ENCODE measurements at regions not wholly inside any gene's neighbourhood (a gene's known extent, or its start where the extent isn't known, plus 50 kb on each side); places are given as distances from the start of the nearest gene placed in this dataset.
A peak's percentile ranks its signal among the peaks of the same experiment; 100 is the strongest.

DNA sequence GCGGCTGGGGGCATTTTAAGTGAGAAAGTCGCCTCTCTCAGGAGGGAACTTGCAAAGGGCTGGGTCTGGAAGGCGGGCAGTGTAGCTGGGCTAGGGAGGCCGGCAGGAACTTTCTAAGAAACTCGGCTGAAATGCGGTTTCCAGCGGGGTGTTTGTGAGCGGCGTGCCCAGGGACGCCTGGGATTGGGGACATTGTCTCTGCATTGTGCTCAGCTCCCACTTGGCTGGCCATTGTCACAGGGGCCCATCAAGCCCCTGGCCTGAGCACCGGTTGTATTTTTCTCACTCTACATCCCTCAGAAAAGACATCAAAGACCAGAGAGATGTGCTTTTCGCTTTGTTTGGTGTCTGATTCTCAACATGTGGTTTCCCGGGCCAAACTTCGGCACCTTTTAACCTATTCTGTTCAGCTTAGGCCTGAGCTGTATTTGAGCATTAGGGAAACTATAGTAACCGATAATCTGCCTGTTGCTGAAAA lies 291.1 kb upstream of the IRX3 start:
- H3K27ac ChIP-seq, result no peak overlapping the region
- TF ChIP-seq CTCF (IDR thresholded peaks at IDR 0.05) (no peak), ZFX (IDR thresholded peaks at IDR 0.05; ENCODE audit: borderline replicate concordance) (no peak)

- peak overlapping the region; percentile 71 for H3K27ac ChIP-seq
- TF ChIP-seq CTCF (IDR thresholded peaks at IDR 0.05) (no peak), ZFX (IDR thresholded peaks at IDR 0.05; ENCODE audit: borderline replicate concordance) (no peak)
Measured at GRCh38 chr16:54576785-54577184, 290.2 kb upstream of the IRX3 start.

DNA sequence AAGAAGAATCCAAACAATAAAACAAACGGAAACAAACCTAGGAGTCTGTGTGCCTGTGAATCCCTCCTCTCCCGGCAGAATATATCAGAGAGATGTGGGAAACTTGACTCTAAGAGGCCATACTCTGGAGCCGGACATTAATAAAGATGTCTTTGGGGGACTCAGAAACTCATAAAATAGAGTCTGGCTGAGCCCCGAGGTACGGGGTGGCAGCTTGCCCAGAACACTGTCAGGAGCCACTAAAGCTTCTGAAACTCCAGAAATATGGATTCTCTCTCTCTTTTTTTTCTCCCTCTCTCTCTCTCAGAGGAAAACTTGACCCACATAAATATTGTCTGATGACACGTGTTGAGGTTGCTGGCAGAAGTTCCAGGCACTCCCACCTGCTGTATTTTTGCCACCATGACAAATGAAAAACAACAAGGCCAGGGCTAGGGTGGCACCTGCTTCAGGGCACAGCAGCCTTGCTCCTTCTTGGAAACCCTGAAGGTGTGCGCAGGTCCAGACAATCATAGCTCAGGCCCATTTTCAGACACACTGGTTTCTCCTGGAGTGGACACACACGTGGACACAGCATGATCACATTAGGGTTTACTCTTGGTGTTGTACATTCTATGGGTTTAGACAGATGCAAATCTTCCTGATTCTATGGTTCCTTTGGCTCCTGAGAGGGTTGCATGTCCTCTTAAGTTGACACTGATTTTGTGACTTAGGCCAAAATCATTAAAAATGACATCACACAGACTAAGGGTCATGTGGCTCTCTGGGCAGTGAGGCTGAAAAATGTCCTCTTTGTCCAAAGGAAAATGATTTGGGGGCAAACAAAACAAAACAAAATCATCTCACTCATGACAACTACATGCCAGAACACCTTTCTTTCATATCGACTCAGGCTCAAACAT lies 282.6 kb upstream of the IRX3 start:
- TF ChIP-seq CTCF (IDR thresholded peaks at IDR 0.05) (no peak), ZFX (IDR thresholded peaks at IDR 0.05; ENCODE audit: borderline replicate concordance) (no peak)
- H3K27ac ChIP-seq, result no peak overlapping the region

DNA sequence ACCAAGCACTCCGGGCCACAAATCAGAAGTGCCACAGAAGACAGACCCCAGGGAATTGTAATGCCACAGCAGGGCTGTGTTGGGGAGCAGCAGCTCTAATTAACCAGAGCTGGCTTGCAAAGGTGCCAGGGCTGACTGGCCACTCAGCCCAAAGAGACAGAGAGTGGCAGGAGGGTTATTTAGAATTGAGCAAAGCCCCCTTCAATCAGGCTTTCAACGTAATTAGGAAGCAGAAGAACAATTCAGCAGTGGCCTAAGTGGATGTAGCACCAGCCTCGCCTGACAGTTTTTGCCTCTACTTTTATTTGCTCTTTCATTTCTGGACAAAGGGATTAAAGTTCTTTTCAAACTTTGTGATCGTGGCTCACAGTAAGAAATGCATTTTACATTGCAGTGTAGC lies 278.3 kb upstream of the IRX3 start:
- no peak for TF ChIP-seq CTCF (IDR thresholded peaks at IDR 0.05)
- no peak for TF ChIP-seq ZFX (IDR thresholded peaks at IDR 0.05; ENCODE audit: borderline replicate concordance)
- H3K27ac ChIP-seq, result no peak overlapping the region

GRCh38 chr16:54554581-54554980 lies 268.0 kb upstream of the IRX3 start:
- H3K27ac ChIP-seq, result no peak overlapping the region
- TF ChIP-seq ZFX (IDR thresholded peaks at IDR 0.05; ENCODE audit: borderline replicate concordance) (no peak), CTCF (IDR thresholded peaks at IDR 0.05) (no peak)

GRCh38 chr16:54548281-54548680 lies 261.7 kb upstream of the IRX3 start:
- no peak overlapping the region for H3K27ac ChIP-seq
- TF ChIP-seq ZFX (IDR thresholded peaks at IDR 0.05; ENCODE audit: borderline replicate concordance), result no peak
- no peak for TF ChIP-seq CTCF (IDR thresholded peaks at IDR 0.05)

GRCh38 chr16:54547052-54547451 lies 260.5 kb upstream of the IRX3 start:
- TF ChIP-seq CTCF (IDR thresholded peaks at IDR 0.05) (no peak), ZFX (IDR thresholded peaks at IDR 0.05; ENCODE audit: borderline replicate concordance) (no peak)
- no peak overlapping the region for H3K27ac ChIP-seq
